GM18873 (cell line): ENCODE measurements at regions not wholly inside any gene's neighbourhood (a gene's known extent, or its start where the extent isn't known, plus 50 kb on each side); places are given as distances from the start of the nearest gene placed in this dataset.
"Not testable (repeated sequence)": the region's sequence is repeated elsewhere in the genome, so short reads cannot be mapped to it uniquely, and the experiment has no call there.

Source experiments
- ATAC-seq: cut with Tn5 transposase; IDR thresholded peaks from one replicate; pipeline ENCODE4 v1.9.1; 2021; ENCODE audit warnings: mild to moderate bottlenecking, moderate library complexity, moderate number of reproducible peaks; ENCODE audit not compliant: unreplicated experiment, low FRiP score

DNA sequence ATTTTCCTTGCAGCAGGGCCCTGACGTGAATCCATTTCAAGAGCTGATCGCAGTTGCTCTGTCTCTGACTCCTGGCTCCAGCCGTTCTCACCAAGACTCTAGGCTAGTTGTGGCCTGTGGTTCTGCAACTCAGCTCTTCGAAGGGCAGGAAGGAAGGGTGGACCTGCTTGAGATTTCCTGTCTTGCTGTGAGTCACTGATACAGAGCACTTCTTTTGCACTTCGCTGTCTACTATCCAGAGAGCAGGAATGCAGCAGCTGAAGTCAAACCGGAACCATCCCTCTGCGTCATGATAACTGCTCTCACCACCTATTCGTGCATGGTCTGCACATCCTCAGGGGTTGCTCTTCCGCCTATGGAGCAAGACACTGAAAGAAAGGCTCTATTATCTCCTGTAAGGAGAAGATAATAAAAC is 59.7 kb downstream of the RAP2B start:
- peak; percentile 99 for ATAC-seq

DNA sequence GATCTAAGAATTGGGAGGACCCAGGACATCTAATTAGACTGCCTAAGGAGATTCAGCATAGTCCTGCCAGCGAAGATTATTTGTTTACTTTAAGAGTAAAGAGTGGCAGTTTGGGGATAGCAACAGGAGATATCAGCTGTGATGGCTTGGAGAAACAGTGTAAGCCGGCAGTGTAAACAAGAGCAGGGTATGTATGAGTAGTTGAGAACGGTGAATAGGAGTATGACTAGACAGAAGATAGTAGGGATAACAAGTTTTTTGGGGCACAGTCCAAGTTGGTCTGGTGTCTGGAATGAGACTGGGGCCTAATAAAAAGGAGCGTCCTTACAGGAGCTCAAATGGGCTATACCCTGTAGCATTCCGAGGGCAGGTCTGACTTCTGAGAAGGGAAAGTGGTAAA is 64.9 kb downstream of the RAP2B start:
- not testable (repeated sequence) for ATAC-seq

DNA sequence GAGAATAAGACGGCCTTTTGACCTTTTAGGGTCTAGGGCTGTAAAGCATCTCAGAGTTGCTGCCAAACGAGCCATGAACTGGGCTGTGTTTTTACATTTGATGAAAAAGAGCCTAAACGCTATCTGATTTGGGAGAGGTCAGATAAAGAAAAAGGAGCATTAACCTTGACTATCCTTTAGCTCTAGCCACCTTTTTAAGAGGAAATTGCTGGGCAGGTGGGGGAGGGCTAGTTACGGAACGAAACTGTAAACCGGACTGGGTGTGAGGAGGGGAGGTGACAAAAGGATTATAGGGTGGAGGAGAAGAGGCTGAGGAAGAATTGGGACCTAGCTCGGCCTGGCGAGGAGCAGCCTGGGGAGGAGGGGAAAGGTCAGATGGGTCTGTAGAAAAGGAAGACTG is 68.4 kb downstream of the RAP2B start:
- ATAC-seq = not testable (repeated sequence)

DNA sequence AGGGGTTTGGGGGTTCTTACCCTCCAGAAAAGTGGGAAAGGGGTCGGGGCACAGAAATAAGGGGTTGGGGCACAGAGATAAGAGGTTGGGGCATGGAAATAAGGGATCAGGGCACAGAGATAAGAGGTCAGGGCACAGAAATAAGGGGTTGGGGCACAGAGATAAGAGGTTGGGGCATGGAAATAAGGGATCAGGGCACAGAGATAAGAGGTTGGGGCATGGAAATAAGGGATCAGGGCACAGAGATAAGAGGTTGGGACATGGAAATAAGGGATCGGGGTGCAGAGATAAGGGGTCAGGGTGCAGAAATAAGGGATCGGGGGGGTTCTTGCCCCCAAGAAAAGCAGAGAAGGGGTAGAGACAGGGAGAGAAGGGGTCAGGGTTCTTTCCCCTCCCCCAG is 69.2 kb downstream of the RAP2B start:
- not testable (repeated sequence) for ATAC-seq

DNA sequence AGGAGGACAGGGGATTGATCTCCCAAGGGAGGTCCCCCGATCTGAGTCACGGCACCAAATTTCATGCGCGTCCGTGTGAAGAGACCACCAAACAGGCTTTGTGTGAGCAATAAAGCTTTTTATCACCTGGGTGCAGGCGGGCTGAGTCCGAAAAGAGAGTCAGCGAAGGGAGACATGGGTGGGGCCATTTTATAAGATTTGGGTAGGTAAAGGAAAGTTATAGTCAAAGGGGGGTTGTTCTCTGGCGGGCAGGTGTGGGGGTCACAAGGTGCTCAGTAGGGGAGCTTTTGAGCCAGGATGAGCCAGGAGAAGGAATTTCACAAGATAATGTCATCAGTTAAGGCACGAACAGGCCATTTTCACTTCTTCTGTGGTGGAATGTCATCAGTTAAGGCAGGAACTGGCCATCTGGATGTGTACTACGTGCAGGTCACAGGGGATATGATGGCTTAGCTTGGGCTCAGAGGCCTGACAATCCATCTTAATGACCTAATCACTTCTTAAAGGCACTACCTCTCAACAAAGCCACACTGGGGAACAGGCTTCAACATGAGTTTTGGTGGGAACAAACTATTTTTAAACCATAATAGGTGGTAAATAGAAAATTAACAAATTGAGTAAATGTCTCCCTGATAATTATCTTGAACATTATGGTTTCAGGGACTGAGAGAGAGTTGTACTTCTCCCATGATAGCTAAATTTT is 70.2 kb downstream of the RAP2B start:
- ATAC-seq = not testable (repeated sequence)

DNA sequence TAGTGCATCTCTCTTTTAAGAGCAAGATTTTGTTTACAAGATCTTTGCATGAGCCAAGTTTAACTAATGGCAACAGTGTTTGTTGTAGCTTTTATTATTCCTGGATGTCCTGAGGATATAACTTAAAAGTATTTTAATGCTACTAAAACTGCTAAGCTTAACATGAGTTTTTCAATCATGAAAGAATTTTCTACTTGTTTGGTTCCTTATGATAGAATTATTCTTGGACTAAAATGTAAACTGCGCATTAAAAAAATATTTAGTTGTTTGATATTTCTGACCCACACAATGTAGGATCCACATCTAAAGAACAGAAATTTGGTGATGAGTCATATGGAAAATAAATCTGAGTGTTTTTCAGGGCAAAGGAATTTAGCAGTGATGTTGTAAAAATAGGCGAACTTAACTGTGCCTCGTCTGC is 70.8 kb downstream of the RAP2B start:
- ATAC-seq = no peak

DNA sequence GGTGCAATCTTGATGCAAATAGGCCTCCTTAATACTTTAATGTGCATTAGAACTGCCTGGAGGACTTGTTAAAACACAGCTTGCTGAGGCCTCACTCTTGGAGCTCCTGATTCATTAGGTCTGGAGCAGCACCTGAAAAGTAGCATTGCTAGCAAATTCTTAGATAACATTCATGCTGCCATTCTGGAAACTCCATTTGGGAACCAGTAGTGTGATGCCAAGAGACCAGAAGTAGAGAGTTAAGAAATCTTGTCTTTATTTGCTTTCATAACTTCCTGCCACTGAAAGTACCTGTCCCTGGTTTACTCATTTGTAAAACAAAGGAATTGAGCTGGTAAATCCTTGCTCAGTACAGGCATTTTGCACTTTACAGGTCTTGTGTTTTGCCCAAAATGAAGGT is 72.0 kb downstream of the RAP2B start:
- ATAC-seq = no peak

DNA sequence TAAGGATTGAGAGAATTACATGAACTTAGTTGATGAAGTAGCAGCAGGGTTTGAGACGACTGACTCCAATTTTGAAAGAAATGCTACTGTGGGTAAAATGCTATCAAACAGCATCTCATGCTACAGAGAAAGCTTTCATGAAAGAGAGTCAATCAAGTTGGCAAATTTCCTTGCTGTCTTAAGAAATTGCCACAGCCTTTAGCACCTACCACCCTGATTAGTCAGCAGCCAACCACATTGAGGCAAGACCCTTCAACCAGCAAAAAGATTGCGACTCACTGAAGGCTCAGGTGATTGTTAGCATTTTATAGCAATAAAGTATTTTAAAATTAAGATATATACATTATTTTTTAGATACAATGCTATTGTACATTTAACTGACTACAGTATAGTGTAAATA is 80.9 kb downstream of the RAP2B start:
- ATAC-seq = no peak

DNA sequence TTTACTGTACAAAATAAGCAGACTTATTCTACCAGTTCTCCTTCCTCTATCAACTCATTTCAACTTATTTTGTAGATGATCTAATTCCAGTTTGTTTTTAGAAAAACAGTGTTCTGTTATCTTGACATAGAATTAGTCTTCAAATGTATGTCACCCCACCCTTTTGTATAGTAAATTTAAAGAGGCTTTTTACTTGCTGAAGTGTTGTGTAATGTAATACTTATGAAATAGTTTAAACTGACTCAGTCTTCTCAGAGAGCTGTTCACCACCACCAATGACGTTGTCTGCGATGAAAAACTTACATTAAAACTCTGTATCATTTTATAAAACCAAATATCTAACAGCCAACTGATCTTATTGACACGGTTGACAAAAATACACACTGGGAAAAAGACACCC is 82.9 kb downstream of the RAP2B start:
- ATAC-seq = no peak

DNA sequence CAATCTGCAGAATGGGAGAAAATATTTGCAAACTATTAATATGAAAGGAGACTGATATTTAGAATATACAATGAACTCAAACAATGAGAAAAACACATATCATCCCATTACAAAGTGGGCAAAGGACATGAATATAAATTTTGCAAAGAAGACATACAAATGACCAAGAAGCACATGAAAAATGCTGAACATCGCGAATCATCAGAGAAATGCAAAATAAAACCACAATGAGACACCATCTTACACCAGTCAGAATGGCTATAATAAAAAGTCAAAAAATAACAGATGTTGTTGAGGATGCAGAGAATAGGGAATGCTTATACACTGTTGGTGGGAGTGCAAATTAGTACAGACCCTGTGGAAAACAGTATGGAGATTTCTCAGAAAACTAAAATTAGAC is 83.6 kb downstream of the RAP2B start:
- no peak for ATAC-seq

DNA sequence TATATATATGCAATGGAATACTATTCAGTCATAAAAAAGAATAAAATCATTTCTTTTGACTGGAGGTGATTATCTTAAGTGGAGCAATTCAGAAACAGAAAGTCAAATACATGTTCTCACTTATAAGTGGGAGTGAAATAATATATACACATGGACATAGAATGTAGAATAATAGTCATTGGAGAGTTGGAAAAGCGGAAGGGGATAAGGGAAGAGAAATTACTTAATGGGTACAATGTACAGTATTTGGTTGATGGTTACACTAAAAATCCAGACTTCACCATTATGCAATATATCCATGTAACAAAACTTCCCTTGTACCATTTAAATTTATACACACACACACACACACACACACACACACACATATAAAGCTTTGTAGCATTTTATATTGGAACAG is 84.3 kb downstream of the RAP2B start:
- ATAC-seq = no peak

DNA sequence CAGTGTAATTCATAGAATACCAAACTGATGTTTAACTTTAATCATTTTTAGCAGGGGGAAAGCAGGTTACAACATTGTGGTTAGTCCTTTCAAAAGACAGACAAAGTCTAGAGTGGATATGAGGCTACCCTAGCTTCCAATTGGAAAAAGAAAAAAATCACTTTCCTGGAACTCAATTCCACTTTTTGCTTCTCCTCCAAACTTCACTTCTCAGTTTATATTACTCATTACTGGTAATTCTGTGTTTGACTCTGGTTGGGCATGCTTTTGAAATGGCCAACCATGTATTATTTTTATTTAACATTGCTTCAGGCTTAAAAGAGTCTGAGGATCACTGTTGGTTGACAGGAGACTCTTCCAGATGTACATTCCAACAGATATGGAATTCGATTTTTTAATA is 84.8 kb downstream of the RAP2B start:
- ATAC-seq = no peak

DNA sequence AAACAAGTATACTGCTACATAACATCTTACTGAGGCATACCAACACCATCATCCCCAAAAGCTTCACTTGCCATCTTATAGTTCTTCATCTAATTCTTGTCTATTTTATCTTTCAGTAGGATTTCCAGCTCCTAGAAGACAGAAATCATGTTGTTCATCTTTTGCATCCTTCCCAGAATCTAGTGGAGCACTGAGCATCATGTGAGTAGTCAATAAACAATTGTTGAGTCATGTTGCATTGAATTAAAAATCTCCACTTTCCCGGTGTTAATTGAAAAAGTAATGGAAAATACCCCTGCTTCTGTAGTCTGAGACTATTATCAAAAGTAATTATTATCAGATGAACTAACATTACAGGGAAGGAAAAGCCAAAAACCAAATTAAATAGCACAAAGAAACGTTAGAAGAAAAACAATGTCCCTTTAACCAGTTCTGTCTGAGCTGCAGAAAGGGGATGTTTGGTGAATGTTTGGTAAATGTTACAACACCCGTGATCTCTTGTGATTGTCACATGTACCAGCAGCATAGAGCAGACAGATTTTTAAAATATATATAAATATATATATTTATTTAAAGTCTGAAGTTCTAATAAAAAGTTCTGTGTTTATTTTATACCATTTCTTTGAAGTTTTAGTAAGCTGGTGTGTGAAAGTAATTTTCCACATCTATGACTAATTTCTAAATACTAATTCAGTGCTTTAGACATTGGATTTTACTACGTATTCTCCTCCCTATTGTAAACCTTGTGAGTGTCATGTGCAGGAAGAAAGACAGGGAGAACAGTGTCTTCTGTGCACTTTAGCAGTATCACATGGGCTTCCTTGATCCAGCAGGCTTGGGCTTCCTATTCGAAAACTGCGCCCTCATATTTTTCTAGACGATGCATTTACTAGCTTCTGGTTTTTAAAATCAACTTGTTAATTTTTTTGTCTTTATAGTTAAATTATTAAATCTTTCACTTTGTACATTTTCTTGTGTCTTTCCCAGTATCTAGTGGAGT is 85.6 kb downstream of the RAP2B start:
- ATAC-seq = no peak

DNA sequence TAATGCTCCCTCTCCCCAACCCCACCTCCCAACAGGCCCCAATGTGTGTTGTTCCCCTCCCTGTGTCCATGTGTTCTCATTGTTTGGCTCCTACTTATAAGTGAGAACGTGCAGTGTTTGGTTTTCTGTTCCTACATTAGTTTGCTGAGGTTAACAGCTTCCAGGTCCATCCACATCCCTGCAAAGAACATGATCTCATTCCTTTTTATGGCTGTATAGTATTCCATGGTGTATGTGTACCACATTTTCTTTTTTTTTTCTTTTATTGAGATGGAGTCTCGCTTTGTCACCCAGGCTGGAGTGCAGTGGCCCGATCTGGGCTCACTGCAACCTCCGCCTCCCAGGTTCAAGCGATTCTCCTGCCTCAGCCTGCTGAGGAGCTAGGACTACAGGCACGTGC is 86.8 kb downstream of the RAP2B start:
- ATAC-seq = not testable (repeated sequence)

DNA sequence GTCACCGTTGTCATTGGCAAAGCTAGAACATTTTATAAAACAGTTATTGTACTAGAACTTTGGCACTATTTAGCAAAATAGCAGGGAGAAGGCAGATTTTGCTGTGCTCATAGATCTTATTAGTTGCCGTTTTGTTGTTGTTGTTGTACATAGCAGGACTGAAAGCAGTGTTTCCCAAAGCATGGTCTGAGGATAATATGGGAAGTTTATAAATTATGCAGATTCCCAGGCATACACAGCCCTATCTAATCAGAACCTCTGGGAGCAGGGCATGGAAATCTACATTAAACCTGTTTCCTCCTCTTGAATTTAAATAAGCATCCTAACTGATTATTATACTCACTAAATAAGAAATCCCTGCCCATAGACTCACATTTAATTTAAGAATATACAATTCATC is 87.9 kb downstream of the RAP2B start:
- no peak for ATAC-seq

DNA sequence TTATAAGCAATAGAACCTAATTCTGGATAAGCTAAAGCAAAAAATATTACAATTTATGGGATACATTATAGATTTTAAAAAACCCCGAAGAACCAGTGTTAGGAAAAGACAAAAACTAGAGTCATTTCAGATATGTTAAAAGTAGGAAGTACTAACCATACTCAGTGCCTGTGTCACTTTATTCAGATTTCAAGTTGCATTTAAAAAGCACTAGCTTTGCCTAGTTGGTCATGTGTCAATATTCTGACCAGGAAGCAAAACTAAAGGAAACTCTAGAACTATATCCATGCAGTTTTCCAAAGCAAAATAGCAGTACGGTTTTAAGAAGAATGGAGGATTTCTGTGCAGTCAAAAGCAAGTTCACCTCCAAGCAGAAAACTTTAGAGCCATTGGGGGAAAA is 88.4 kb downstream of the RAP2B start:
- ATAC-seq = no peak

DNA sequence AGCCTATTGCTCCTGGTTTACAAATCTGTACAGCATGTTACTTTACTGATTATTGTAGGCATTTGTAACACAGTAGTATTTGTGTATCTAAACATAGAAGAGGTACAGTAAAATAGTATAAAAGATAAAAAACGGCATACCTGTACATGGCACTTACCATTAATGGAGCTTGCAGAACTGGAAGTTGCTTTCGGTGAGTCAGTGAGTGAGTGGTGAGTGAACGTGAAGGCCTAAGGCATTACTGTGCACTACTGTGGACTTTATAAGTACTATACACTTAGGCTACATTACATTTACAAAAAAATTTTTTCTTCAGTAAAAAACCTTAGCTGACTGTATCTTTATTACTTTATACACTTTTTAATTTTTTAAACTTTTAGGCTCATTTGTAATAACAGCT is 90.9 kb downstream of the RAP2B start:
- ATAC-seq = no peak

DNA sequence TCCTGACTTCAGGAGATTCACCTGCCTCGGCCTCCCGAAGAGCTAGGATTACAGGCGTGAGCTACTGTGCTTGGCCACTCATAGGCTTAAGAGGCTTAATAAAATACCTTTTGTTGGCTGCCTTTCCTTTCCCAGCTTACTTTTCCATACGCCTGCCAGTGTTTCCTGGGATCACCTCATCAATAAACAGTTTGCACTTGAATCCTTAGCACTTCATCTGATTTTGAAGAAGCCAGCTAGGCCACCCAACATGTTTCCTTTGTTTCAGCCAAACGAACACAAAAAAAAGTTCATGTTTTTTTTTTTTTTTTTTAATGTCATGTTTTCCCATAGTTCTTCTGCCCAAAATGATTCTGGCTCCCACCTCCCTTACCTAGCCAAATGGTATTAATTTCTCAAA is 92.3 kb downstream of the RAP2B start:
- ATAC-seq = no peak

DNA sequence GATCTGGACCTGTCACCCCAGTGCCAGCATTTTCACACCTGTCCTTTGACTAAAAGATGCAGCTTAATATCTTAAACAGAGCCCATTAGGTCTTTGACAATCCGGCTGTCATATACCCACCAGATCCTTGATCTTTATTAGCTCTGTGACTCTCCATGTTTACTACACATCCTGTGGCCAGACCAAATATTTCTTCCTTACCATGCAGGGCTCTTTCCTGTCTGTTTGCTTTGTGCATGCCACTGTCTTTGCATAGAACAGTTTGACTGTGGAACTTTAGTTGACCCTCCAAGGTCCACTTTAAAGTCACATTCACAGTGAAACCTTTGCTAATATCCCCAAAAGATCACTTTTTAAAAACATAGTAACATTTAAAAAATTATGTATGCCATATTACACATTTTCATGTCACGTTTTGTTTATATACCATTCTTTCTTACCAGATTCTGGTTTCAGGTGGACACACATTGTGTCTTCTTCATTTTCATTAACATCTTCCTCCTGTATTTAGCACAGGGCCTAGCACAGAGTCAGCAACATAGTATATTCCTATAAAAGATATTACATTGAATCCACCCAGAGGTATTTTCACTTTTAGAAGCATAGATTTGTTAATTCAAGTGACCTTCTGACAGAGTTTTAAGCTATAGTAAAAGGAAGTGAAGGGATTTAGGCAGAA is 95.8 kb downstream of the RAP2B start:
- ATAC-seq = no peak

DNA sequence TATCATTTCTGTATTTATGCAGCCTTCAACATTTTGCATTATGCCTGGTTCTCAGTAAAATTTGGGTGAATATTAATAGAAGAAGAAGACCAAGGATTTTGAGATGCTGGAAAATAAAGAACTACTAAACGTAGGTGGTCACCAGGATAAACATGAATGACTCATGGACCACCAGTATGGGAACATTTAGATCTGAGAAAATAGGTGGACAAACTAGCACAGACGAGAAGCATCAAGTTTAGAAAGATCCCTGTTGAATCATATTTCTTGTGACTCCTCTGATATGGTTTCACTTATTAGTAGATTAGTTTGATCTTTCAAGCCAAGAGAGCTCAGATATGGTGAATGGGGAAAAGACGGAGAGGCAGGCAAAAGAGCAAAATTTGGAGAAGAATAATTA is 97.9 kb downstream of the RAP2B start:
- ATAC-seq = no peak

DNA sequence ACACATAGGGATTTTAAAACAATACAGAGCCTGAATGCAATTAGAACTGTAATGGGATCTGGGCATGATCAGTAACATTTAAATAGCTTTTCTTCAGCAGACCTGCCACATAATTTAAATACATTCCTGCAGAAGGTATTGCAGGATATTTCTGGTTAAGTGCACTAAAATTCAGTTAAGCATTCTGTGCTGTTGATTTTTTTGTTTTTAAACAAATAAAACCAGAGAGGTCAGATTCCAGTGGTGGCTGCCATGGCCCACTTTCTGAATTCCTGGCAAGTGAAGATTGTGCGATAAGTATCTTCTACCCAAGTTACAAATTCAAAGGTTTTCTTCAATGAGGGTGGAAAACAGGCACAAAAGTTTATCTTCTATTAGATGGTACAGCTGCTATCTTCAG is 98.7 kb downstream of the RAP2B start:
- ATAC-seq = no peak
